GM12864 (cell line): ENCODE measurements at regions not wholly inside any gene's neighbourhood (a gene's known extent, or its start where the extent isn't known, plus 50 kb on each side); places are given as distances from the start of the nearest gene placed in this dataset.
"Not testable (repeated sequence)": the region's sequence is repeated elsewhere in the genome, so short reads cannot be mapped to it uniquely, and the experiment has no call there.

ENCODE experiments used
- DNase-seq: peaks from one replicate; pipeline ENCODE4 v3.0.0-alpha.2; 2011; ENCODE audit warnings: low read depth
- H3K4me3 ChIP-seq: 2 replicates; pipeline ENCODE4 v1.5.1; 2011; ENCODE audit warnings: mild to moderate bottlenecking, low read depth, low read length, control low read depth
- CTCF ChIP-seq: IDR thresholded peaks from 2 replicates; pipeline ENCODE4 v1.5.1; 2011; ENCODE audit warnings: low read depth, mild to moderate bottlenecking, moderate library complexity, low read length, control low read depth, inconsistent platforms; ENCODE audit errors: missing control alignments

GRCh38 chr4:154164931-154165839, 326.4 kb downstream of the DCHS2 start:
- TF ChIP-seq CTCF: no peak
- DNase-seq: peak; percentile 24
- no peak overlapping the region for H3K4me3 ChIP-seq

DNA sequence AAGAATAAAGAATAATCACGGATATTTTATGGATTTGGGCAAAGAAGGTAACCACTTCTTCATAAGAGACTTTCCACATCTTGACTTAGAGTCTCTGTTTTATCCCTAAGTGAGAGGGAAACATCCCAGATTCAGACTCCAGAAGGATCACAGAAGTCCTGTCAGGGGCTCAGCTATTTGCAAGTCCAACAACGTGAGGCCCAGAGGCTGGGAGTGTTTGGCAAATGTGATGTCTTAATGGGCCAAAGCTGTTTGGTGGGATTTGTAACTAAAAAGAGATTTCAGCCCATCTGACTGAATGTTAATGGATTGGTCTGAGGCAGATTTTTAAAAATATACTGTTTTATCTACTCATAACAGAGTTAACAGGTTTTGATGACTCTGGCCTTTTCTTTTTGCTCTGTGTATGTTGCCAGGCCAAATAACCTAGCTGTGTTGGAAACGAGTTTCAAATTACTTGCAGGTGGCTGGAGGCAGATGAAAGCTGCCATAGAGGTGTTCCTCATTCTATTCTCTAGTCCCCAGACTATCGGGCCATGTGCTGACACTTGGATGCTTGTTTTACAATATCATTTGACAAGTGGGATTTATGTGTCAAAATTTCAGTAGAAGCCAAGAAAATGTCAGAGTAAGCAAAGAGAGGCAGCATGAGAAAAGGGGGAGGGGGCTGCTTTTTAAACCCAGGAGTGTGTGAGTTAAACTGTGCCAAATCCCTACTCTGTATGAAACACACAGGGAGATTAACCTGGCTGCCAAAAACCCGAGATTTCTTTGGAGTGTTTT, 330.9 kb downstream of the DCHS2 start:
- TF ChIP-seq CTCF: no peak
- no peak for DNase-seq
- no peak overlapping the region for H3K4me3 ChIP-seq

DNA sequence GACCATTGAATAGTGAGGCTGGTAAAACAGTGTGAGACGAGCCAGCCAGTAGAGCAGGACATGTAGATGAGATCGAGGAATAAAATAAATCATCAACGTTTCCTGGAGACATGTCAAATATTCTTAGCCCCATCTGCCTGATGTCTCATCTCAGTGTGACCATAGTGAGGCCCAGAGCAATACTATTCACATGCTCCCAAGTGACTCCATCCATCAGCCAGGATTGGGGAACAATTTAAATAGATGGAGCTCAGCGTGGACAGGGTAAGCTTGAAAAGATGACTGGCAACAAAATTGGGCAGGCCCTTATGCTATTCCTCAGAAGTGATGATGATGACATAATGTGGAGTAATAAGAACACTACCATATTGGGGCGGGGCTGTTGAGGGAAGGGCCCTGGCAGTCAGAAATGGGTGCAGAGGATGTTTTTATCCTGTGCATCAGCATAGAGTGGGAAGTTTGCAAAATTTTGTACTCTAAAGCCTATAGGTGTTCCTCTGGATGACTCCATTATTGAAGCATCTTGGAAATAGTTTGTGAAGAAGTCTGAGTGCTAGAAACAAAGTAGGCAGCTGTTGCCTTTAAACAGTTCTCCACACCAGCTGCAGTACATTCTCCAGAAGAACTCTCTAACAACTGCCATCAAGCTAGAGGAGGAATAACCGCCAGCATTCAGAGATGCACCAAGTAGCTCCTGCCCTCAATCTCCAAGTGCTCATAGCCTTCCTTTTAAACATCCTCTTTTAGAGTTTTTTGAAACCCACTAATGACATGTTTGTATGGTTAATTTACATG, 333.0 kb downstream of the DCHS2 start:
- no peak for DNase-seq
- no peak for TF ChIP-seq CTCF
- no peak overlapping the region for H3K4me3 ChIP-seq

DNA sequence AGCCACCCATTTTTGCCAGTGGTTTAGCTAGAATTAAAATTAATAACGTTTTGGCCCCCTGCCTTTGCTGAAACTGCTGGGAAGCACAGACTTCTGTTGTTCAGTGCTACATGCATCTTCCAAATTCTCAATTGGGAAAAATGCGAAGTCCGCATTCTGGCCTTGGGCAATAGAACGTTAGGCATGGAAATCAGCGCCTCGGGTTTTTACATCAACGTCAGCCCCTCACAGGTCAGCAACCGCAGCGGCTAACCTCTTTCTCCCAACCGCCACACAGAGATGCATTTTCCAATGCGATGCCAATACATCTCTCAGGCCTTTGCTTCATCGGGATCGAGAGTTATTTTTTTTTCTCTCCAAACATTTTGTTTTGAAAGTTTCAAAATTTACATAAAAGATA, 339.1 kb downstream of the DCHS2 start:
- DNase-seq: no peak
- H3K4me3 ChIP-seq: no peak overlapping the region
- TF ChIP-seq CTCF: no peak

DNA sequence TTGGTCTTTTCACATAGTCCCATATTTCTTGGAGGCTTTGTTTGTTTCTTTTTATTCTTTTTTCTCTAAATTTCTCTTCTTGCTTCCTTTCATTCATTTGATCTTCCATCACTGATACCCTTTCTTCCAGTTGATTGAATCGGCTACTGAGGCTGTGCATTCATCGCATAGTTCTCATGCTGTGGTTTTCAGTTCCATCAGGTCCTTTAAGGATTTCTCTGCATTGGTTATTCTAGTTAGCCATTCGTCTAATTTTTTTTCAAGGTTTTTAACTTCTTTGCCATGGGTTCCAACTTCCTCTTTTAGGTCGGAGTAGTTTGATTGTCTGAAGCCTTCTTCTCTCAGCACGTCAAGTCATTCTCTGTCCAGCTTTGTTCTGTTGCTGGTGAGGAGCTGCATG, 342.4 kb downstream of the DCHS2 start:
- not testable (repeated sequence) for DNase-seq, H3K4me3 ChIP-seq

DNA sequence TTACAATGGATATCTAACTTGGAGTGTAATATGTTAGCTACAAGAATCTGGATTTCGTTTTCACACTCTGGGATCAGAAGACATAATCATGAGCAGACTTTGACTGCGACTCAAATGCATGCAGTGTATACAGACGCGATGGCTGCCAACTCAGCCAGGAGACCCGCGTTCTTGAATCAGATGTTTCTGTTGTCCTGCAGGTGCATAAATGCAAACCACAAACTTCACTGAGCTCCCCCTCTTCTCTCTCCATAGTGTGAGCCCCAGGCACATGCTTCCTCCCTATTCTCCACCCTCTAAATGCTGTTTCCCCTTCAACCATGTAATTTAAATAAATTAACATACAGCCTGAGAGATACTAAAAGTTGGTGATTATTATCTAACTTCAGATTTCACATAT, 347.9 kb downstream of the DCHS2 start:
- no peak for TF ChIP-seq CTCF
- no peak for DNase-seq
- H3K4me3 ChIP-seq: no peak overlapping the region

DNA sequence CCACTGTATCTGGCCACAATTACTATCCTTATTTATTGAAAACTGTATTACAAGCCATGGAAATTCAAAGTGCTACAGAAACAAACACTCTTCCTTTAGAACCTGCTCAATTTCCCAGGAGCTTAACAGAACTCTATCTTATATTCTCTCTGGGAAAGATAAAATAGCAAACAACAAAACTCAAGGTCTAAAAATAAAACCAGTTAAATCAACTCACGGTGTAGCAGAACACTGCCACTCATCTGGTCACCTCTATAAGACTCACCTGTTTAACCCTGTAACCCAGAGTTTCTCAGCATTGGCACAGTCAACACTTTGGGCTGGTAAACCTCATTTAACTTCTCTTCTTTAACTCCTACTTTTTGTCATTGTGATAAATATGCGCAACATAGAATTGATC, 348.9 kb downstream of the DCHS2 start:
- no peak overlapping the region for H3K4me3 ChIP-seq
- TF ChIP-seq CTCF: no peak
- no peak for DNase-seq
